ENCODE measurements at regions not wholly inside any gene's neighbourhood (a gene's known extent, or its start where the extent isn't known, plus 50 kb on each side); places are given as distances from the start of the nearest gene placed in this dataset.

GRCh38 chr3:107899990-107900651 lies 190.7 kb downstream of the CD47 start:
- Histone ChIP-seq H3K4me3 (no peak overlapping the region), H3K27me3 (no peaks in the 10 kb centered on the region), H3K9me3 (no peaks in the 10 kb centered on the region), H3K27ac (no peak overlapping the region), H3K36me3 (no peaks in the 10 kb centered on the region), H3K4me1 (peaks cover 0 to 3% of the 10 kb centered on the region in 2 donors)
- no peak for DNase-seq (ENCODE audit: low spot score)
- TF ChIP-seq CTCF (IDR thresholded peaks at IDR 0.05): no peak

- no peaks in the 10 kb centered on the region for H3K27me3 ChIP-seq
- no peaks in the 10 kb centered on the region for H3K9me3 ChIP-seq
- H3K27ac ChIP-seq: no peak overlapping the region
- H3K4me3 ChIP-seq: no peak overlapping the region
- DNase-seq (ENCODE audit: low spot score): no peak
- no peak for TF ChIP-seq CTCF (IDR thresholded peaks at IDR 0.05)
- no peaks in the 10 kb centered on the region for H3K36me3 ChIP-seq
- no peaks in the 10 kb centered on the region for H3K4me1 ChIP-seq
These were observed 193.3 kb downstream of the CD47 start for GRCh38 chr3:107897471-107898061.

GRCh38 chr3:107894998-107895397 lies 195.8 kb downstream of the CD47 start:
- DNase-seq (ENCODE audit: low spot score): no peak
- no peaks in the 10 kb centered on the region for H3K27me3 ChIP-seq
- no peak overlapping the region for H3K4me3 ChIP-seq
- no peaks in the 10 kb centered on the region for H3K9me3 ChIP-seq
- no peak overlapping the region for H3K27ac ChIP-seq
- no peak for TF ChIP-seq CTCF (IDR thresholded peaks at IDR 0.05)
- no peaks in the 10 kb centered on the region for H3K36me3 ChIP-seq
- H3K4me1 ChIP-seq: no peaks in the 10 kb centered on the region

GRCh38 chr3:107892955-107893624 lies 197.7 kb downstream of the CD47 start:
- Histone ChIP-seq H3K9me3 (no peaks in the 10 kb centered on the region), H3K4me3 (no peak overlapping the region), H3K27me3 (no peaks in the 10 kb centered on the region), H3K27ac (no peak overlapping the region), H3K36me3 (no peaks in the 10 kb centered on the region), H3K4me1 (no peaks in the 10 kb centered on the region)
- TF ChIP-seq CTCF (IDR thresholded peaks at IDR 0.05): no peak
- no peak for DNase-seq (ENCODE audit: low spot score)

- DNase-seq (ENCODE audit: low spot score): no peak
- TF ChIP-seq CTCF (IDR thresholded peaks at IDR 0.05): no peak
These were observed 205.9 kb downstream of the CD47 start for GRCh38 chr3:107884719-107885460.

More at GRCh38 chr3:107884719-107885460, 205.9 kb downstream of the CD47 start:
- Histone ChIP-seq H3K4me3 (no peak overlapping the region), H3K27me3 (no peaks in the 10 kb centered on the region), H3K36me3 (no peaks in the 10 kb centered on the region), H3K27ac (no peak overlapping the region), H3K9me3 (no peaks in the 10 kb centered on the region), H3K4me1 (no peaks in the 10 kb centered on the region)
